G401.6 (cell line): ENCODE measurements at regions not wholly inside any gene's neighbourhood (a gene's known extent, or its start where the extent isn't known, plus 50 kb on each side); places are given as distances from the start of the nearest gene placed in this dataset.

ENCODE experiments used
- FAIRE-seq: peaks from 2 replicates; lab custom pipeline; 2012; peaks lifted over from hg19 to GRCh38; lab: Jason Lieb, UNC

DNA sequence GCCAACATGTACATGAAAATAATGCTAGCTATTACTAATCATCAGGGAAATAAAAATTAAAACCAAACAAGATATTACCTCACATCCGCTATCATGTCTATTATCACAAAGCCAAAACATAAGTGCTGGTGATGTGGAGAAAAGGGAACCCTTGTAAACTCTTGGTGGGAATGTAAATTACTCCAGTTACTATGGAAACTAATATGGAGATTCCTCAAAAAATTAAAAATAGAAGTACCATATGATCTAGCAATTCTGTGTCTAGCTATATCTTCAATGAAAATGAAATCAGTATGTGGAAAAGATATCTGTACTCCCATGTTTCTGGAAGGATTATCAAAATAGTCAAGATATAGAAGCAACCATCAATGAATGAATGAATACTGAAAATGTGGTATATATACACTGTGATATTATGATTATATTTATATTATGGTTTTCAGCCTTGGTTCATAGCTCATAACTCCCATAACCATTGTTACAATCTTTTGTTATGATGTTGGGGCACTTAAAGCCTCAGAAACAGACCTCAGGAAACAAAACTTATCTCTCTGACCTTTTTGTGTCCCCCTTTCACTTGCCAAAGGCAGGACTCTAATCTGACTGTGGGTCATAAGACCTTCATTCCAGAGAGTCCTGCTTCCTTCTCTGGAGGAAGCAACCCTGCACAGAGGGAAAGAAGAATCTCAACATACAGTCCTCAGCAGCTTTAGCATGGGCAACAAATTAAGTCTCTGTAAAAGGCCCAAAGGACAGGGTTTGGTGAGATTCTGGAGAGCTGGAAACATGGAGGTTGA is 933.2 kb downstream of the ADGRL3 start:
- FAIRE-seq, result no peak

DNA sequence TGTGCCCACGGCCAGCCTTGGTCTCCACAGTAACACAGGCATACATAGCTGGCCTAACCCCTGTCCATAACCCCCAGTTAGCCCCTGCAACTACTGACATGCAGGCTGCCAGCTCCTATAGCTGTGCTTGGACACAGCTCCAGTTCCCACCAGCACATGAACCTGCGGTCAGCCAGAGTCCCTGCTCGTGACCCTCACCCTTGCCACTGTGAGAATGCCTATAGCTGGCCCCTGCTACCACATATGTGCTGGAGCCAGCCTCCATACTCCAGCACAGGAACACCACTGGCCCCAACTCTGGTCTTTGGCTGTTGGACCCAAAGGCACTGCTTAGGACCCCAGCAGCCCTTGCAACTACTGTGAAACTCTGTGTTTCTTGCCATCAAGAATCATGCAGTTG is 930.9 kb downstream of the ADGRL3 start:
- FAIRE-seq, result no peak

- no peak for FAIRE-seq
Measured at GRCh38 chr4:62130637-62131036, 930.5 kb downstream of the ADGRL3 start.

- FAIRE-seq, result no peak
Measured at GRCh38 chr4:62130230-62130629, 930.1 kb downstream of the ADGRL3 start.
